OCI-LY1 (cell line): ENCODE measurements at regions not wholly inside any gene's neighbourhood (a gene's known extent, or its start where the extent isn't known, plus 50 kb on each side); places are given as distances from the start of the nearest gene placed in this dataset.

Experiments
- H2AFZ ChIP-seq: fragments of 200-600 bp; sonication (generic), shearing (Covaris generic); 2 replicates; pipeline ENCODE4 v1.6.0; 2014; ENCODE audit warnings: antibody characterized with exemption, mild to moderate bottlenecking, low read length
- H3F3A ChIP-seq: fragments of 200-600 bp; sonication (generic), shearing (Covaris generic); 2 replicates; pipeline ENCODE4 v1.6.0; 2014; ENCODE audit warnings: mild to moderate bottlenecking, antibody characterized with exemption, low read length, moderate library complexity; ENCODE audit not compliant: insufficient read depth
- H3K27ac ChIP-seq: fragments of 200-600 bp; sonication (generic); 2 replicates; pipeline ENCODE4 v1.5.1; 2014; ENCODE audit warnings: low read length, mixed run types, mild to moderate bottlenecking, low read depth; ENCODE audit not compliant: poor library complexity, severe bottlenecking
- H3K27me3 ChIP-seq: fragments of 200-600 bp; sonication (generic); 2 replicates; pipeline ENCODE4 v1.6.0; 2014; ENCODE audit warnings: antibody characterized with exemption, mild to moderate bottlenecking, low read length, moderate library complexity; ENCODE audit not compliant: insufficient read depth
- H3K36me3 ChIP-seq: fragments of 200-600 bp; sonication (generic); 2 replicates; pipeline ENCODE4 v1.6.1; 2014; ENCODE audit warnings: mild to moderate bottlenecking, antibody characterized with exemption, low read length, moderate library complexity, mixed read lengths; ENCODE audit not compliant: insufficient read depth
- H3K4me1 ChIP-seq: fragments of 200-600 bp; sonication (generic); 2 replicates; pipeline ENCODE4 v1.5.1; 2014; ENCODE audit warnings: mild to moderate bottlenecking, low read length, moderate library complexity; ENCODE audit not compliant: insufficient read depth, severe bottlenecking
- H3K4me2 ChIP-seq: fragments of 200-600 bp; sonication (generic), shearing (Covaris generic); 2 replicates; pipeline ENCODE4 v1.6.1; 2014; ENCODE audit warnings: low read length
- H3K4me3 ChIP-seq: fragments of 200-600 bp; sonication (generic); 2 replicates; pipeline ENCODE4 v1.5.1; 2014; ENCODE audit warnings: low read length, low read depth, mild to moderate bottlenecking, mixed read lengths; ENCODE audit not compliant: poor library complexity, severe bottlenecking
- H3K79me2 ChIP-seq: fragments of 200-600 bp; shearing (Covaris generic); 2 replicates; pipeline ENCODE4 v1.6.1; 2016; ENCODE audit warnings: mixed run types, low read length, mixed read lengths; ENCODE audit not compliant: insufficient read depth
- H3K9ac ChIP-seq: fragments of 200-600 bp; sonication (generic), shearing (Covaris generic); 2 replicates; pipeline ENCODE4 v1.6.1; 2014; ENCODE audit warnings: mild to moderate bottlenecking, low read length, mixed read lengths
- H3K9me2 ChIP-seq: fragments of 200-600 bp; sonication (generic), shearing (Covaris generic); 2 replicates; pipeline ENCODE4 v1.6.1; 2014; ENCODE audit warnings: low read depth, mild to moderate bottlenecking, low read length, mixed read lengths
- H3K9me3 ChIP-seq: fragments of 200-600 bp; shearing (Covaris generic); 2 replicates; pipeline ENCODE4 v1.6.1; 2014; ENCODE audit warnings: low read length, mixed read lengths
- H4K20me1 ChIP-seq: fragments of 200-600 bp; sonication (generic), shearing (Covaris generic); 2 replicates; pipeline ENCODE4 v1.6.0; 2016; ENCODE audit warnings: mild to moderate bottlenecking, low read length; ENCODE audit not compliant: insufficient read depth
- EZH2 ChIP-seq: fragments of 200-600 bp; sonication (generic), shearing (Covaris generic); IDR thresholded peaks from 2 replicates; pipeline ENCODE4 v1.8.0; 2017; ENCODE audit warnings: borderline replicate concordance, mixed run types, mild to moderate bottlenecking, antibody characterized with exemption, low read length, moderate library complexity, mixed read lengths
- TF ChIP-seq, protein P1 (sequence below): fragments of 200-600 bp; sonication (generic), shearing (Covaris generic); IDR thresholded peaks from 2 replicates; pipeline ENCODE4 v1.5.1; 2017; ENCODE audit warnings: mild to moderate bottlenecking, antibody characterized with exemption, low read length, moderate library complexity, mixed read lengths

DNA sequence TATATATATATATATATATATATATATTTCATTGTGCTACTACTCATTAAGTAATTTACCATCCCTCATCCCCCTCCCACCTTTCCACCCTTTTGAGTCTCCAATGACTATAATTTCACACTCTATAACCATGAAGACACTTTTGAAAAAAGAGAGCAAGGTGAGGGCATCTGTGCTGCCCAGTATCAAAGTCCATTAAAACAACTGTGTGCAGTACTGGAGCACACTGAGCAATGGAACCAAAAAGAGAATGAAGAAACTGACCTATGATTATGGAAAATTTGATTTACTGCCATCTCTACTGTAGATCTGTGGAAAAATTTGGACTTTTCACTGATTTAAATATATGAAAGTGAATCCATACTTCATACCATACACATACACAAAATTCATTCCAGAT is 217.9 kb downstream of the COL4A1 start:
- no peaks in the 10 kb centered on the region for H3F3A ChIP-seq
- no peak overlapping the region for H3K4me2 ChIP-seq
- no peak overlapping the region for H3K9ac ChIP-seq
- H3K27me3 ChIP-seq = no peaks in the 10 kb centered on the region
- H3K36me3 ChIP-seq = no peaks in the 10 kb centered on the region
- H3K9me2 ChIP-seq = no peaks in the 10 kb centered on the region
- no peaks in the 10 kb centered on the region for H3K9me3 ChIP-seq
- no peaks in the 10 kb centered on the region for H3K4me1 ChIP-seq
- H3K27ac ChIP-seq = no peak overlapping the region
- H4K20me1 ChIP-seq = no peaks in the 10 kb centered on the region
- no peak overlapping the region for H3K4me3 ChIP-seq
- H2AFZ ChIP-seq = no peak overlapping the region
- no peak for TF ChIP-seq EZH2
- TF ChIP-seq, protein P1, sequence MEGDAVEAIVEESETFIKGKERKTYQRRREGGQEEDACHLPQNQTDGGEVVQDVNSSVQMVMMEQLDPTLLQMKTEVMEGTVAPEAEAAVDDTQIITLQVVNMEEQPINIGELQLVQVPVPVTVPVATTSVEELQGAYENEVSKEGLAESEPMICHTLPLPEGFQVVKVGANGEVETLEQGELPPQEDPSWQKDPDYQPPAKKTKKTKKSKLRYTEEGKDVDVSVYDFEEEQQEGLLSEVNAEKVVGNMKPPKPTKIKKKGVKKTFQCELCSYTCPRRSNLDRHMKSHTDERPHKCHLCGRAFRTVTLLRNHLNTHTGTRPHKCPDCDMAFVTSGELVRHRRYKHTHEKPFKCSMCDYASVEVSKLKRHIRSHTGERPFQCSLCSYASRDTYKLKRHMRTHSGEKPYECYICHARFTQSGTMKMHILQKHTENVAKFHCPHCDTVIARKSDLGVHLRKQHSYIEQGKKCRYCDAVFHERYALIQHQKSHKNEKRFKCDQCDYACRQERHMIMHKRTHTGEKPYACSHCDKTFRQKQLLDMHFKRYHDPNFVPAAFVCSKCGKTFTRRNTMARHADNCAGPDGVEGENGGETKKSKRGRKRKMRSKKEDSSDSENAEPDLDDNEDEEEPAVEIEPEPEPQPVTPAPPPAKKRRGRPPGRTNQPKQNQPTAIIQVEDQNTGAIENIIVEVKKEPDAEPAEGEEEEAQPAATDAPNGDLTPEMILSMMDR = no peak
- H3K79me2 ChIP-seq = no peaks in the 10 kb centered on the region

DNA sequence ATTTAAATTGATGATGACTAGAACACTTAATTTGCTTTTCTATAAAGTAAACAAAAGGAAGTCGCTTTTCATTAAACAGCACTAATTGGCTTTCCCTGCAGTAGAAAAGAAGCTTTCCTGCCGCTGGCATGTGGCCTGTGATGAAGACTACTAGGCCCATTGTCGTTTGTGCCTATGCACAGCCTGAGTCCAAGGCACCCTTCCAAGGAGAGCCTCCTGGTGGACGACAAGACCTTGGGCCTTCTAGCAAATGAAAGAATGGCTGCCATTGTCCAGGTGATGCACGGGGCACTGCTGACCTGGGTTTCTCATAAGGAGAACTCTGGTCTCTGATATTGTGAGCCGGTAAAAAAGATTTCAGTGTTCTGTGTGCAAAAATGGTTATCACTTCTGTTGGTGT is 233.0 kb downstream of the COL4A1 start:
- H3K27ac ChIP-seq = no peak overlapping the region
- H2AFZ ChIP-seq = no peak overlapping the region
- H3K27me3 ChIP-seq = no peaks in the 10 kb centered on the region; the same call in 1 of the 2 replicates
- no peaks in the 10 kb centered on the region for H3K4me1 ChIP-seq
- no peaks in the 10 kb centered on the region for H3K9me3 ChIP-seq
- H3K4me2 ChIP-seq = no peak overlapping the region
- H3K9ac ChIP-seq = no peak overlapping the region
- no peak overlapping the region for H3K4me3 ChIP-seq
- TF ChIP-seq, protein P1 = no peak
- TF ChIP-seq EZH2 = no peak
- no peaks in the 10 kb centered on the region for H3K9me2 ChIP-seq
- H3F3A ChIP-seq = no peaks in the 10 kb centered on the region
- no peaks in the 10 kb centered on the region for H3K36me3 ChIP-seq
- no peaks in the 10 kb centered on the region for H3K79me2 ChIP-seq
- no peaks in the 10 kb centered on the region for H4K20me1 ChIP-seq

DNA sequence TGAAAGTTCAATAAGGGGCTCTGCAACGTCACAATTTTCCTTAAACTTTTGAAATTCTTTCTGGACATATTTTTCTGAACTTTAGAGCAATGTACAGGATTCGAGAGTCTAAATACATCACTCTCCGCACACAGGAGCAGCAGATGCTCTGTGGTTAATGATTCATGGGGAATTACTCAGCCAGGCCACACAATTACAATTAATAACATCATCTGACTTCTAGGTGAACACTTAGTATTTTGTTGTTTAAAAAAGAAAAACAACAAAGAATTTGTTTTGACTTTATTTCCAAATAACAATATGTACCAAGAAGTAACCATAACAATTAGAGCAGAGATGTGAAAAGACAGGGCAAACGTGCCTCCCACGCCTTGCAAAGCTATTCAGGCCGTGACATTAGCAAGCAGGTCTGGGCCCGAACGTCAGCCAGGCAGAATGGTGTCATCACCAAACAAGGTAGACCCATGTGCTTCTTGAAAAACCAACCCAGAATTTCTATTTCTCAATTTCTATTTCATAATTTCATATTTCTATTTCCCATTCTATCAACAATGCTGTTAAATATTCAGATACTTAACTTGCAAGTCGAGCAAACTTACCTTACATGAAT is 236.3 kb downstream of the COL4A1 start:
- no peaks in the 10 kb centered on the region for H4K20me1 ChIP-seq
- no peaks in the 10 kb centered on the region for H3K36me3 ChIP-seq
- no peaks in the 10 kb centered on the region for H3K9me3 ChIP-seq
- no peak overlapping the region for H3K4me2 ChIP-seq
- no peak overlapping the region for H3K27ac ChIP-seq
- H3K9ac ChIP-seq = no peak overlapping the region
- H3K27me3 ChIP-seq = no peaks in the 10 kb centered on the region; the same call in 1 of the 2 replicates
- H3K79me2 ChIP-seq = no peaks in the 10 kb centered on the region
- no peaks in the 10 kb centered on the region for H3K9me2 ChIP-seq
- no peaks in the 10 kb centered on the region for H3F3A ChIP-seq
- no peaks in the 10 kb centered on the region for H3K4me1 ChIP-seq
- H2AFZ ChIP-seq = no peak overlapping the region
- no peak for TF ChIP-seq EZH2
- TF ChIP-seq, protein P1 = no peak
- H3K4me3 ChIP-seq = no peak overlapping the region
